Neutrophil (primary cell): ENCODE measurements at regions not wholly inside any gene's neighbourhood (a gene's known extent, or its start where the extent isn't known, plus 50 kb on each side); places are given as distances from the start of the nearest gene placed in this dataset.

Experiments
- H3K27ac ChIP-seq: fragments of 200-600 bp; sonication (generic); 2 replicates; pipeline ENCODE4 v1.5.1; 2016; ENCODE audit warnings: mild to moderate bottlenecking, moderate library complexity
- H3K27me3 ChIP-seq: fragments of 200-600 bp; sonication (generic); 2 replicates; pipeline ENCODE4 v1.6.0; 2016; ENCODE audit warnings: mild to moderate bottlenecking
- H3K36me3 ChIP-seq: fragments of 200-600 bp; sonication (generic); 2 replicates; pipeline ENCODE4 v1.5.1; 2017
- H3K4me1 ChIP-seq, 2 experiments: fragments of 200-600 bp in 1 of 2; sonication (generic) in 1 of 2; 1 replicate in 1 of 2; 2 replicates in 1 of 2; pipeline versions ENCODE4 v1.5.1 to v1.6.1; 2013 to 2016; ENCODE audit warnings: low read depth in 1 of 2, low read length in 1 of 2, mild to moderate bottlenecking in 1 of 2, moderate library complexity in 1 of 2; ENCODE audit not compliant: control insufficient read depth in 1 of 2, insufficient read depth in 1 of 2
- H3K4me3 ChIP-seq, 2 experiments: fragments of 200-600 bp in 1 of 2; sonication (generic) in 1 of 2; 1 replicate in 1 of 2; 2 replicates in 1 of 2; pipeline ENCODE4 v1.5.1; 2013 to 2016; ENCODE audit warnings: low read depth in 1 of 2, low read length in 1 of 2, mild to moderate bottlenecking in 1 of 2, moderate library complexity in 1 of 2
- H3K9me3 ChIP-seq: fragments of 200-600 bp; sonication (generic); 2 replicates; pipeline ENCODE4 v1.5.1; 2016
- CTCF ChIP-seq: fragments of 200-600 bp; sonication (generic); IDR thresholded peaks from 2 replicates; pipeline ENCODE4 v1.5.1; 2016; ENCODE audit warnings: antibody characterized with exemption

DNA sequence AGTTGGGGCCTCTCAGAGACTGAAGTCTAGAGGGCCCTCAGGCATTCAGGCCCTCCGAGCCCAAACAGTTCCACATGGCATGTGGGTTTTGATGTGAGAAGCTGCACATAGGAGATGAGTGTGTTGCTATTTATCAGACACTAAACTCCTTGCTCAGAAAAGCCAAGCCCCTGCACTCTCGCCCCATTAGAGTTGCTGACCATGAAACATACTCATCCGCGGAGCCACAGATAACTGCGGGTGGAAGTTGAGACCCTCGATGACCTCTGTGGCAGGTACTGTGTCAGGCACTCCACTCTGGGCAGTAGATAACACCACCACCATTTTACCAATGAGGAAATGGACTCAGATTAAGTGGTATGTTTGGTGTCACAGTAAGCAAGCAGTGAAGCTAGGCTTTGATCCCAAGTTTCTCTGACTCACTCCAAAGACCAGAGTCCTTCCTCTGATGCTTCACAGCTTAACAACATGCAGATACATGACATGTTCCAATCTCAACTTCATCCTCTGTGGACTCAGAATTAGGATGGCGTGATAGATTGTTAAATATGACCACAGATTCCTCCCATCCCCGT lies 202.1 kb downstream of the ADAMTS15 start:
- no peak for TF ChIP-seq CTCF
- no peaks in the 10 kb centered on the region for H3K4me1 ChIP-seq
- no peaks in the 10 kb centered on the region for H3K36me3 ChIP-seq
- no peaks in the 10 kb centered on the region for H3K27me3 ChIP-seq
- H3K9me3 ChIP-seq = no peaks in the 10 kb centered on the region
- no peak overlapping the region for H3K27ac ChIP-seq
- no peak overlapping the region for H3K4me3 ChIP-seq

- Histone ChIP-seq H3K4me3 (no peak overlapping the region), H3K27ac (no peak overlapping the region), H3K4me1 (no peaks in the 10 kb centered on the region), H3K9me3 (no peaks in the 10 kb centered on the region), H3K27me3 (no peaks in the 10 kb centered on the region), H3K36me3 (no peaks in the 10 kb centered on the region)
- TF ChIP-seq CTCF = no peak
Observed at GRCh38 chr11:130651066-130651855, 202.8 kb downstream of the ADAMTS15 start.

- H3K27me3 ChIP-seq = no peaks in the 10 kb centered on the region
- H3K9me3 ChIP-seq = no peaks in the 10 kb centered on the region
- H3K36me3 ChIP-seq = no peaks in the 10 kb centered on the region
- H3K27ac ChIP-seq = no peak overlapping the region
- no peaks in the 10 kb centered on the region for H3K4me1 ChIP-seq
- no peak overlapping the region for H3K4me3 ChIP-seq
- no peak for TF ChIP-seq CTCF
Observed at GRCh38 chr11:130652671-130653335, 204.4 kb downstream of the ADAMTS15 start.

- H3K4me3 ChIP-seq = no peak overlapping the region
- no peaks in the 10 kb centered on the region for H3K36me3 ChIP-seq
- H3K4me1 ChIP-seq = no peaks in the 10 kb centered on the region
- H3K9me3 ChIP-seq = no peaks in the 10 kb centered on the region
- no peaks in the 10 kb centered on the region for H3K27me3 ChIP-seq
- H3K27ac ChIP-seq = no peak overlapping the region
- TF ChIP-seq CTCF = no peak
Observed at GRCh38 chr11:130653838-130654636, 205.6 kb downstream of the ADAMTS15 start.

DNA sequence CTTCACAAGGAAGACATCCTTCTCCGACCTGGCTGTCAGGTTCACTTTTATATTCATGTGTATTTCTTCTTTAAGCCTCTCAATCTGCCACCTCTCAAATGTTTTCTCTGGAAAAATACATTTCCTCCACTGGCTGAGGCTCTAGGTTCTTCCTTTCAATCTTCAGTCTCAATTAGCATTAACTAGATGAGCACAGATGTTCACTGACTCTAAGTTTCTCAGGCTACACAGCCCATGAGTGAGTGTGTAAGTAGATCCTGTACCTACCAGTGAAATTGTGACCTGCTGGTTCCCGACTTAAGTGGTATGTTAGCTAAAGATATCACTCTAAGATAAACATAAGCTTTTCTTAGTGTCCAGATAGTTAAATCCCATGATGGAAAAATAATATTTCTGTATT lies 206.9 kb downstream of the ADAMTS15 start:
- H3K27ac ChIP-seq = no peak overlapping the region
- no peak for TF ChIP-seq CTCF
- H3K4me3 ChIP-seq = no peak overlapping the region
- H3K27me3 ChIP-seq = no peaks in the 10 kb centered on the region
- no peaks in the 10 kb centered on the region for H3K4me1 ChIP-seq
- no peaks in the 10 kb centered on the region for H3K9me3 ChIP-seq
- H3K36me3 ChIP-seq = no peaks in the 10 kb centered on the region
